Peyer's patch (tissue), 4 donors: ENCODE measurements at regions not wholly inside any gene's neighbourhood (a gene's known extent, or its start where the extent isn't known, plus 50 kb on each side); places are given as distances from the start of the nearest gene placed in this dataset.

Experiments used
- DNase-seq, 3 donors: peaks; one replicate each; pipeline ENCODE4 v3.0.0-alpha.2; 2017 to 2019
- H3K27ac ChIP-seq, 4 donors: fragments of 200-600 bp; sonication (generic); one replicate each; pipeline ENCODE4 v1.5.1; 2016 to 2019
- H3K27me3 ChIP-seq, 2 donors: fragments of 200-600 bp; sonication (generic); one replicate each; pipeline ENCODE4 v1.5.1; 2019
- H3K36me3 ChIP-seq, 3 donors: fragments of 200-600 bp; sonication (generic); one replicate each; pipeline ENCODE4 v1.5.1; 2016 to 2019
- H3K4me1 ChIP-seq, 4 donors: fragments of 200-600 bp; sonication (generic); one replicate each; pipeline ENCODE4 v1.5.1; 2016 to 2019
- H3K4me3 ChIP-seq, 4 donors: fragments of 200-600 bp; sonication (generic); 1 replicate in 3 of 4; 2 replicates in 1 of 4; pipeline ENCODE4 v1.5.1; 2016 to 2019; ENCODE audit warnings: mild to moderate bottlenecking in 1 of 4
- H3K9me3 ChIP-seq, 4 donors: fragments of 200-600 bp; sonication (generic); one replicate each; pipeline ENCODE4 v1.5.1; 2016 to 2019; ENCODE audit warnings: mild to moderate bottlenecking in 1 of 4
- POLR2A ChIP-seq, 2 donors: fragments of 450-650 bp; IDR thresholded peaks; one replicate each; pipeline ENCODE4 v1.5.1; 2017; ENCODE audit warnings: antibody characterized with exemption in 2 of 2, mild to moderate bottlenecking in 2 of 2, moderate library complexity in 2 of 2
- TF ChIP-seq, protein P1 (sequence below), 6 experiments: fragments of 450-650 bp in 4 of 6; fragments of 200-600 bp in 2 of 6; sonication (generic) in 1 of 6; IDR thresholded peaks; one replicate each; pipeline ENCODE4 v1.5.1; 2017 to 2019; ENCODE audit warnings: antibody characterized with exemption in 6 of 6, mild to moderate bottlenecking in 3 of 6, moderate library complexity in 1 of 6

DNA sequence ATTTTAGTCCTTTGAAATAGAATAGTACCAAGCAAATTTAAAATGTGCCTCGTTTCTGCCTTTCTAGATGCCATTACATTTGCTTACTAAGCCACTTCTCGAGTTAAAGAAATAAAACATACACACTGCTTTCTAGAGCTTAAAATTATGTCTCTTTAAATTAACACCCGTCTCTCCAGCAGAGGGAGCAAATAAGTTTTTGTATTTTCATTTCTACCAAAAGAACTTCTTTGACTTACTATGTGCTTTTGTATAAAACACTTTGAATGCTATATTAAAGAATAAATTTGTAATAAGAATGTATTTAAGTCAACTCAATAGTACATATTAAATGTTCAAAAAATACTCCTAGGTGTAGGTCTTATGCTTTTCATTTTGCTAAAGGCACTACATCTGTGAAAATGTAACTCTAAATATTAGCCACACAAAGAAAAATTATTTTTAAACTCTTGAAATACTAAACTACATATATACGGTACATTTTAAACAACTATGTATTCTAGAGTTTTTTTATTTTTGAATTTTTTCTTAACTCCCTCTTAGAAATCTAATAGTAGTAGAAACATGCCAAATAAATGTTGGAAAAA, 269.3 kb upstream of the MIR17HG start:
- Histone ChIP-seq H3K4me3 (no peak overlapping the region), H3K9me3 (no peaks in the 10 kb centered on the region), H3K36me3 (no peaks in the 10 kb centered on the region), H3K27ac (no peak overlapping the region), H3K4me1 (no peaks in the 10 kb centered on the region), H3K27me3 (no peaks in the 10 kb centered on the region)
- DNase-seq, result no peak
- TF ChIP-seq POLR2A (IDR thresholded peaks at IDR 0.05), result no peak
- TF ChIP-seq, protein P1, sequence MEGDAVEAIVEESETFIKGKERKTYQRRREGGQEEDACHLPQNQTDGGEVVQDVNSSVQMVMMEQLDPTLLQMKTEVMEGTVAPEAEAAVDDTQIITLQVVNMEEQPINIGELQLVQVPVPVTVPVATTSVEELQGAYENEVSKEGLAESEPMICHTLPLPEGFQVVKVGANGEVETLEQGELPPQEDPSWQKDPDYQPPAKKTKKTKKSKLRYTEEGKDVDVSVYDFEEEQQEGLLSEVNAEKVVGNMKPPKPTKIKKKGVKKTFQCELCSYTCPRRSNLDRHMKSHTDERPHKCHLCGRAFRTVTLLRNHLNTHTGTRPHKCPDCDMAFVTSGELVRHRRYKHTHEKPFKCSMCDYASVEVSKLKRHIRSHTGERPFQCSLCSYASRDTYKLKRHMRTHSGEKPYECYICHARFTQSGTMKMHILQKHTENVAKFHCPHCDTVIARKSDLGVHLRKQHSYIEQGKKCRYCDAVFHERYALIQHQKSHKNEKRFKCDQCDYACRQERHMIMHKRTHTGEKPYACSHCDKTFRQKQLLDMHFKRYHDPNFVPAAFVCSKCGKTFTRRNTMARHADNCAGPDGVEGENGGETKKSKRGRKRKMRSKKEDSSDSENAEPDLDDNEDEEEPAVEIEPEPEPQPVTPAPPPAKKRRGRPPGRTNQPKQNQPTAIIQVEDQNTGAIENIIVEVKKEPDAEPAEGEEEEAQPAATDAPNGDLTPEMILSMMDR (IDR thresholded peaks at IDR 0.05), result peak in 2 of 6 experiments; percentile 11

DNA sequence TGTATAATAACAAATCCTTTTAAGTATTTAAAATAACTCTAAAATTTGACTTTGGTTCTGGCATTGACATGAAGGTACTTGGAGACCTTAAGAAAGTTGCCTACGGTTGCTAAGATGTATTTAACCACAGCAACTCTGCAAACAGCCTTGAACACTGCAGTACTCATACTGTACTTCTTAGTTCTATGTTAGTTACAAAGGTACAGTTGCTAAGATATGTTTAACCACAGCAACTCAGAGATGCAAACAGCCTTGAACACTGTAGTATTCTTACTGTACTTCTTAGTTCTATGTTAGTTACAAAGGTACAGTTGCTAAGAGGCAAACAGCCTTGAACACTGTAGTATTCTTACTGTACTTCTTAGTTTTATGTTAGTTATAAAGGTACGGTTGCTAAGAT, 268.3 kb upstream of the MIR17HG start:
- TF ChIP-seq, protein P1 (IDR thresholded peaks at IDR 0.05), result no peak
- TF ChIP-seq POLR2A (IDR thresholded peaks at IDR 0.05), result no peak
- H3K9me3 ChIP-seq, result no peaks in the 10 kb centered on the region
- H3K36me3 ChIP-seq, result no peaks in the 10 kb centered on the region
- no peak overlapping the region for H3K27ac ChIP-seq
- H3K4me1 ChIP-seq, result no peaks in the 10 kb centered on the region
- H3K4me3 ChIP-seq, result no peak overlapping the region
- DNase-seq, result no peak
- H3K27me3 ChIP-seq, result no peaks in the 10 kb centered on the region

DNA sequence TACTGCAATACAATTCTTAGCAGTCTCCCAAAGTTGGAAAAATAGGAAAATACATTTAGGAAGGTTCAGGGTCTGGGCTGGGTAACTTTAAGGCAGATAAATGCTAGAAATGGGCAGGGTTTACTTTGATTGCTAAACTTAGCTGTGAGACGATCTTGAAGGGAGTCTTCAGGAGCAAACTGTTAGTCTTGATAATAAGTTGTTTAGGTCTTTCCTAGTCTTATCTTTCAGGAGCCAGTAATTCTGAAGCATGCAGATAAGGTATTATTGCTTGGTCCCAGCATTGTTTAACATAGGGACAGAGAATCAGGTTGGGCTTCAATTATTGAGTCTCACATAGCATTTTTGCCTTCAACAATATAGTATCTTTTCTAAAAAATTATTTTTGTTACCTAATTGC, 262.4 kb upstream of the MIR17HG start:
- Histone ChIP-seq H3K4me1 (no peaks in the 10 kb centered on the region), H3K4me3 (no peak overlapping the region), H3K36me3 (no peaks in the 10 kb centered on the region), H3K27me3 (no peaks in the 10 kb centered on the region), H3K9me3 (no peaks in the 10 kb centered on the region), H3K27ac (no peak overlapping the region)
- no peak for TF ChIP-seq POLR2A (IDR thresholded peaks at IDR 0.05)
- TF ChIP-seq, protein P1 (IDR thresholded peaks at IDR 0.05), result no peak
- no peak for DNase-seq

DNA sequence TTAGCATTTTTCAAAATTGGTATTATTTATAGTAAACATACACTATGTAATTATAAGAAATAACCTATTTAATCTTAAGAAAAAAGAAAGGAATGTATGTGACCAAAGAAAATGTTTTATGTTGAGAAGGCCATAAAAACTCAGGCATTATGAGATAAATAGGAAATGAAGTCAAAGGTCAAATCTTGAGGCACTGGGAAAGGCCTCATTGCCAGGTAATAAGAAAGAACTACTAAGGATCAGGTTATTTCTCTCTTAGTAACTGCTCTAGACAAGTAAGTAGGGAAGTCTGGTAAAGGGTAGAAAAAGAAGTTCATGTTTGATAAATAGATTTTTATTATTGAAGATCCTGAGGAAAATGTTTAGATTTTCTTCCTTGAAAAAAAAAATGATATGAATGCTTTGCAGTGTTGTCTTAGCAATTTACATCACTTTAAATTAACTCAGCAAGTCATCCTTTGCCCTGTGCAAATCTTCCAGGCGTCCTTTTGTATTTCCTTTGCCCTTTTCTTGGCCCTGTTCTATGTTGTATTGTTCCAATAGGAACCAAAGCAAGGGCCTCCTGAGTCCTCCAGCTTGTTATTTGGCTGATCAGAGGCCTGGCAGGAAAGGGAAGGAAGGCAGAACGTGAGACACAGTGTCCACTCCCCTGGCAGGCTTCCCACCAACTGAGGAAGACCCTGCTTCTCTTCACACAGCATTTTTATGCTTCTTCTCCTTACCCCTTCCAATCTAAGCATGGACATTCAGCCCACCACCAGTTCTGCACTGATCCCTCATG, 260.4 kb upstream of the MIR17HG start:
- Histone ChIP-seq H3K4me1 (no peaks in the 10 kb centered on the region), H3K27ac (no peak overlapping the region), H3K9me3 (no peaks in the 10 kb centered on the region), H3K27me3 (no peaks in the 10 kb centered on the region), H3K4me3 (no peak overlapping the region), H3K36me3 (no peaks in the 10 kb centered on the region)
- DNase-seq, result no peak
- TF ChIP-seq, protein P1 (IDR thresholded peaks at IDR 0.05), result no peak
- TF ChIP-seq POLR2A (IDR thresholded peaks at IDR 0.05), result no peak

DNA sequence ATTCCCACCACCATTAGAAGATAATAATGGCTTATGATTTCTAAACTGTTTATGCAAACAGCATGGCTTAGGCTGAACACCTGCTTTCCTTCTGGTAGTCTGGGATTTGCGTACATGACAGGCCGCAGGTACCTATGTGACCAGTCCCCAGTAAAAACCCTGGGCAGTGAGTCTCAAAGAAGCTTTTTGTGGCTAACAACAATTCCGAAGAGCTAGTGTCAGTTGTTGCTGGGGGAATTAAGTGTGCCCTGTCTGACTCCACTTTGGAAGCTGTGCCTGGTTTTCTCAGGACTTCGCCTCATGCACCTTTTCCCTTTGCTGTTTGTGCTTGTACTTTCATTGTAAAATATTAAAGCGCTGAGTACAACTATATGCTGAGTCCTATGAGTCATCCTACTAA, 250.2 kb upstream of the MIR17HG start:
- H3K36me3 ChIP-seq, result no peaks in the 10 kb centered on the region
- H3K4me3 ChIP-seq, result no peak overlapping the region
- no peaks in the 10 kb centered on the region for H3K4me1 ChIP-seq
- DNase-seq, result no peak
- H3K9me3 ChIP-seq, result no peaks in the 10 kb centered on the region
- TF ChIP-seq, protein P1 (IDR thresholded peaks at IDR 0.05), result no peak
- no peak for TF ChIP-seq POLR2A (IDR thresholded peaks at IDR 0.05)
- H3K27ac ChIP-seq, result no peak overlapping the region
- no peaks in the 10 kb centered on the region for H3K27me3 ChIP-seq
